ENCODE measurements at regions not wholly inside any gene's neighbourhood (a gene's known extent, or its start where the extent isn't known, plus 50 kb on each side); places are given as distances from the start of the nearest gene placed in this dataset.

- Histone ChIP-seq H3K27me3 (no peaks in the 10 kb centered on the region), H3K9me3 (no peaks in the 10 kb centered on the region), H3K4me3 (no peak overlapping the region), H3K27ac (no peak overlapping the region), H3K36me3 (no peaks in the 10 kb centered on the region), H3K4me1 (no peaks in the 10 kb centered on the region)
- ATAC-seq: no peak
- intact Hi-C loops (cut with DNase I; ENCODE audit: low total_unique reads): no loop called here
- in situ Hi-C loops (cut with MboI; ENCODE audit: low sequenced_read_pairs in 4 of 4): no loop called here
- no peak for DNase-seq
- TF ChIP-seq POLR2A (IDR thresholded peaks at IDR 0.05) (no peak), CTCF (IDR thresholded peaks at IDR 0.05 in 4 of 5, conservative IDR thresholded peaks at IDR 0.05 in 1 of 5) (no peak)
Observed at GRCh38 chr13:65864039-65864438, 1366.1 kb downstream of the PCDH9 start.

- Histone ChIP-seq H3K4me3 (no peak overlapping the region), H3K4me1 (no peaks in the 10 kb centered on the region), H3K36me3 (no peaks in the 10 kb centered on the region), H3K9me3 (no peaks in the 10 kb centered on the region), H3K27me3 (no peaks in the 10 kb centered on the region), H3K27ac (no peak overlapping the region)
- intact Hi-C loops (cut with DNase I; ENCODE audit: low total_unique reads): no loop called here
- DNase-seq (no peak), ATAC-seq (no peak)
- in situ Hi-C loops (cut with MboI; ENCODE audit: low sequenced_read_pairs in 4 of 4): no loop called here
- TF ChIP-seq CTCF (IDR thresholded peaks at IDR 0.05 in 4 of 5, conservative IDR thresholded peaks at IDR 0.05 in 1 of 5) (no peak), POLR2A (IDR thresholded peaks at IDR 0.05) (no peak)
Observed at GRCh38 chr13:65860306-65860705, 1369.8 kb downstream of the PCDH9 start.

- Histone ChIP-seq H3K36me3 (no peaks in the 10 kb centered on the region), H3K27ac (no peak overlapping the region), H3K27me3 (peaks cover 0 to 3% (median 0%) of the 10 kb centered on the region in 3 donors), H3K4me1 (no peaks in the 10 kb centered on the region), H3K9me3 (no peaks in the 10 kb centered on the region), H3K4me3 (no peak overlapping the region)
- DNase-seq (no peak), ATAC-seq (no peak)
- intact Hi-C loops (cut with DNase I; ENCODE audit: low total_unique reads) (no loop called here), in situ Hi-C loops (cut with MboI; ENCODE audit: low sequenced_read_pairs in 4 of 4) (no loop called here)
- TF ChIP-seq POLR2A (IDR thresholded peaks at IDR 0.05): no peak
- TF ChIP-seq CTCF (IDR thresholded peaks at IDR 0.05 in 4 of 5, conservative IDR thresholded peaks at IDR 0.05 in 1 of 5): no peak
Observed at GRCh38 chr13:65857942-65858565, 1372.1 kb downstream of the PCDH9 start.

GRCh38 chr13:65856431-65856830 is 1373.7 kb downstream of the PCDH9 start:
- intact Hi-C loops (cut with DNase I; ENCODE audit: low total_unique reads) (no loop called here), in situ Hi-C loops (cut with MboI; ENCODE audit: low sequenced_read_pairs in 4 of 4) (no loop called here)
- H3K9me3 ChIP-seq: no peaks in the 10 kb centered on the region
- no peak for ATAC-seq
- TF ChIP-seq POLR2A (IDR thresholded peaks at IDR 0.05) (no peak), CTCF (IDR thresholded peaks at IDR 0.05 in 4 of 5, conservative IDR thresholded peaks at IDR 0.05 in 1 of 5) (no peak)
- peaks cover 0 to 3% (median 0%) of the 10 kb centered on the region in 3 donors for H3K27me3 ChIP-seq
- no peak overlapping the region for H3K4me3 ChIP-seq
- DNase-seq: no peak
- no peaks in the 10 kb centered on the region for H3K36me3 ChIP-seq
- no peaks in the 10 kb centered on the region for H3K4me1 ChIP-seq
- no peak overlapping the region for H3K27ac ChIP-seq

Data from gastrocnemius medialis (tissue), 4 donors.